Stimulated activated CD4-positive, alpha-beta T cell treated with anti-CD3 and anti-CD28 coated beads, Interleukin-2, amount 100 ng/mL, for 24 hours (primary cell): ENCODE measurements at regions not wholly inside any gene's neighbourhood (a gene's known extent, or its start where the extent isn't known, plus 50 kb on each side); places are given as distances from the start of the nearest gene placed in this dataset.
"Not testable (repeated sequence)": the region's sequence is repeated elsewhere in the genome, so short reads cannot be mapped to it uniquely, and the experiment has no call there.

ENCODE experiments used
- DNase-seq, 2 donors: peaks; one replicate each; pipeline ENCODE4 v3.0.0-alpha.2; 2020

GRCh38 chr21:19544493-19544892 is 1140.9 kb upstream of the TMPRSS15 start:
- not testable (repeated sequence) for DNase-seq

GRCh38 chr21:19547951-19548840 is 1144.6 kb upstream of the TMPRSS15 start:
- DNase-seq: no peak

GRCh38 chr21:19553919-19554615 is 1150.5 kb upstream of the TMPRSS15 start:
- DNase-seq: no peak

- no peak for DNase-seq
Measured at GRCh38 chr21:19557046-19557445, 1153.5 kb upstream of the TMPRSS15 start.

- DNase-seq: no peak
Measured at GRCh38 chr21:19557488-19557887, 1153.9 kb upstream of the TMPRSS15 start.

- no peak for DNase-seq
Measured at GRCh38 chr21:19565587-19565986, 1162.0 kb upstream of the TMPRSS15 start.

GRCh38 chr21:19566975-19567374 is 1163.4 kb upstream of the TMPRSS15 start:
- no peak for DNase-seq

- no peak for DNase-seq
Measured at GRCh38 chr21:19577381-19577780, 1173.8 kb upstream of the TMPRSS15 start.

- DNase-seq: no peak
Measured at GRCh38 chr21:19590044-19590443, 1186.5 kb upstream of the TMPRSS15 start.

GRCh38 chr21:19603011-19603593 is 1199.5 kb upstream of the TMPRSS15 start:
- no peak for DNase-seq

GRCh38 chr21:19608101-19608621 is 1204.6 kb upstream of the TMPRSS15 start:
- DNase-seq: no peak

GRCh38 chr21:19609611-19610010 is 1206.0 kb upstream of the TMPRSS15 start:
- no peak for DNase-seq

GRCh38 chr21:19621837-19622496 is 1218.4 kb upstream of the TMPRSS15 start:
- DNase-seq: no peak

GRCh38 chr21:19640964-19641363 is 1237.4 kb upstream of the TMPRSS15 start:
- DNase-seq: no peak

- no peak for DNase-seq
Measured at GRCh38 chr21:19648391-19648790, 1244.8 kb upstream of the TMPRSS15 start.

- DNase-seq: no peak
Measured at GRCh38 chr21:19683492-19683891, 1279.9 kb upstream of the TMPRSS15 start.

- no peak for DNase-seq
Measured at GRCh38 chr21:19684328-19684727, 1280.7 kb upstream of the TMPRSS15 start.

GRCh38 chr21:19692231-19692630 is 1288.6 kb upstream of the TMPRSS15 start:
- no peak for DNase-seq

- DNase-seq: no peak
Measured at GRCh38 chr21:19695796-19696195, 1292.2 kb upstream of the TMPRSS15 start.

- no peak for DNase-seq
Measured at GRCh38 chr21:19700476-19700875, 1296.9 kb upstream of the TMPRSS15 start.

- DNase-seq: no peak
Measured at GRCh38 chr21:19702726-19703125, 1295.5 kb upstream of the NCAM2 start.

GRCh38 chr21:19704832-19705231 is 1293.4 kb upstream of the NCAM2 start:
- no peak for DNase-seq

GRCh38 chr21:19712441-19712840 is 1285.8 kb upstream of the NCAM2 start:
- no peak for DNase-seq
